ENCODE measurements at regions not wholly inside any gene's neighbourhood (a gene's known extent, or its start where the extent isn't known, plus 50 kb on each side); places are given as distances from the start of the nearest gene placed in this dataset.

GRCh38 chr19:31598730-31599238 lies 249.5 kb upstream of the TSHZ3 start:
- no peak for DNase-seq (ENCODE audit: low read depth in 3 of 3)

GRCh38 chr19:31600731-31601295 lies 251.6 kb upstream of the TSHZ3 start:
- DNase-seq (ENCODE audit: low read depth in 3 of 3): no peak

- DNase-seq (ENCODE audit: low read depth in 3 of 3): no peak
Measured at GRCh38 chr19:31601855-31602254, 252.6 kb upstream of the TSHZ3 start.

GRCh38 chr19:31602548-31602947 lies 253.3 kb upstream of the TSHZ3 start:
- DNase-seq (ENCODE audit: low read depth in 3 of 3): no peak

- no peak for DNase-seq (ENCODE audit: low read depth in 3 of 3)
Measured at GRCh38 chr19:31604493-31605040, 255.3 kb upstream of the TSHZ3 start.

- no peak for DNase-seq (ENCODE audit: low read depth in 3 of 3)
Measured at GRCh38 chr19:31610018-31610417, 260.8 kb upstream of the TSHZ3 start.

- no peak for DNase-seq (ENCODE audit: low read depth in 3 of 3)
Measured at GRCh38 chr19:31611046-31611877, 262.0 kb upstream of the TSHZ3 start.

GRCh38 chr19:31612873-31613272 lies 263.6 kb upstream of the TSHZ3 start:
- DNase-seq (ENCODE audit: low read depth in 3 of 3): no peak

GRCh38 chr19:31613683-31614219 lies 264.5 kb upstream of the TSHZ3 start:
- DNase-seq (ENCODE audit: low read depth in 3 of 3): no peak

GRCh38 chr19:31616031-31616430 lies 266.8 kb upstream of the TSHZ3 start:
- no peak for DNase-seq (ENCODE audit: low read depth in 3 of 3)

GRCh38 chr19:31617010-31617585 lies 267.9 kb upstream of the TSHZ3 start:
- DNase-seq (ENCODE audit: low read depth in 3 of 3): no peak

GRCh38 chr19:31625056-31625455 lies 275.8 kb upstream of the TSHZ3 start:
- no peak for DNase-seq (ENCODE audit: low read depth in 3 of 3)

- DNase-seq (ENCODE audit: low read depth in 3 of 3): no peak
Measured at GRCh38 chr19:31625575-31625974, 276.3 kb upstream of the TSHZ3 start.

GRCh38 chr19:31626941-31627340 lies 277.7 kb upstream of the TSHZ3 start:
- DNase-seq (ENCODE audit: low read depth in 3 of 3): no peak

- DNase-seq (ENCODE audit: low read depth in 3 of 3): no peak
Measured at GRCh38 chr19:31627620-31628365, 278.6 kb upstream of the TSHZ3 start.

- no peak for DNase-seq (ENCODE audit: low read depth in 3 of 3)
Measured at GRCh38 chr19:31629579-31630363, 280.5 kb upstream of the TSHZ3 start.

- DNase-seq (ENCODE audit: low read depth in 3 of 3): no peak
Measured at GRCh38 chr19:31633014-31633413, 283.8 kb upstream of the TSHZ3 start.

- no peak for DNase-seq (ENCODE audit: low read depth in 3 of 3)
Measured at GRCh38 chr19:31639306-31639705, 290.1 kb upstream of the TSHZ3 start.

- DNase-seq (ENCODE audit: low read depth in 3 of 3): no peak
Measured at GRCh38 chr19:31641591-31641990, 292.4 kb upstream of the TSHZ3 start.

GRCh38 chr19:31648347-31648746 lies 299.1 kb upstream of the TSHZ3 start:
- DNase-seq (ENCODE audit: low read depth in 3 of 3): no peak

- no peak for DNase-seq (ENCODE audit: low read depth in 3 of 3)
Measured at GRCh38 chr19:31656507-31656906, 307.3 kb upstream of the TSHZ3 start.
